ENCODE measurements at regions not wholly inside any gene's neighbourhood (a gene's known extent, or its start where the extent isn't known, plus 50 kb on each side); places are given as distances from the start of the nearest gene placed in this dataset.
"Not testable (repeated sequence)": the region's sequence is repeated elsewhere in the genome, so short reads cannot be mapped to it uniquely, and the experiment has no call there.

- no peak for DNase-seq (ENCODE audit: low read depth)
- H3K4me3 ChIP-seq (ENCODE audit: low read depth, low read length): no peak overlapping the region
- TF ChIP-seq CTCF (IDR thresholded peaks at IDR 0.05; ENCODE audit: low read depth, low read length, missing control alignments): no peak
- in situ Hi-C loops (cut with HindIII; ENCODE audit: low sequenced_read_pairs): no loop called here
Measured at GRCh38 chr2:77862120-77862519, 339.9 kb upstream of the LRRTM4 start.

GRCh38 chr2:77864426-77864825 lies 342.2 kb upstream of the LRRTM4 start:
- in situ Hi-C loops (cut with HindIII; ENCODE audit: low sequenced_read_pairs): no loop called here
- H3K4me3 ChIP-seq (ENCODE audit: low read depth, low read length): no peak overlapping the region
- no peak for TF ChIP-seq CTCF (IDR thresholded peaks at IDR 0.05; ENCODE audit: low read depth, low read length, missing control alignments)
- DNase-seq (ENCODE audit: low read depth): no peak

- no peak overlapping the region for H3K4me3 ChIP-seq (ENCODE audit: low read depth, low read length)
- DNase-seq (ENCODE audit: low read depth): no peak
- in situ Hi-C loops (cut with HindIII; ENCODE audit: low sequenced_read_pairs): no loop called here
- no peak for TF ChIP-seq CTCF (IDR thresholded peaks at IDR 0.05; ENCODE audit: low read depth, low read length, missing control alignments)
Measured at GRCh38 chr2:77866661-77867060, 344.5 kb upstream of the LRRTM4 start.

GRCh38 chr2:77867146-77867545 lies 345.0 kb upstream of the LRRTM4 start:
- no peak for TF ChIP-seq CTCF (IDR thresholded peaks at IDR 0.05; ENCODE audit: low read depth, low read length, missing control alignments)
- in situ Hi-C loops (cut with HindIII; ENCODE audit: low sequenced_read_pairs): no loop called here
- no peak overlapping the region for H3K4me3 ChIP-seq (ENCODE audit: low read depth, low read length)
- no peak for DNase-seq (ENCODE audit: low read depth)

GRCh38 chr2:77873506-77873905 lies 351.3 kb upstream of the LRRTM4 start:
- H3K4me3 ChIP-seq (ENCODE audit: low read depth, low read length): no peak overlapping the region
- TF ChIP-seq CTCF (IDR thresholded peaks at IDR 0.05; ENCODE audit: low read depth, low read length, missing control alignments): no peak
- DNase-seq (ENCODE audit: low read depth): no peak
- in situ Hi-C loops (cut with HindIII; ENCODE audit: low sequenced_read_pairs): no loop called here

- in situ Hi-C loops (cut with HindIII; ENCODE audit: low sequenced_read_pairs); DNase-seq (ENCODE audit: low read depth); H3K4me3 ChIP-seq (ENCODE audit: low read depth, low read length): not testable (repeated sequence)
Measured at GRCh38 chr2:77900211-77900610, 378.0 kb upstream of the LRRTM4 start.

GRCh38 chr2:77910136-77910535 lies 388.0 kb upstream of the LRRTM4 start:
- TF ChIP-seq CTCF (IDR thresholded peaks at IDR 0.05; ENCODE audit: low read depth, low read length, missing control alignments): no peak
- H3K4me3 ChIP-seq (ENCODE audit: low read depth, low read length): no peak overlapping the region
- in situ Hi-C loops (cut with HindIII; ENCODE audit: low sequenced_read_pairs): no loop called here
- DNase-seq (ENCODE audit: low read depth): no peak
